Sigmoid colon (tissue), 6 donors: ENCODE measurements at regions not wholly inside any gene's neighbourhood (a gene's known extent, or its start where the extent isn't known, plus 50 kb on each side); places are given as distances from the start of the nearest gene placed in this dataset.

Experiments used
- DNase-seq: peaks from one replicate; pipeline ENCODE4 v3.0.0-alpha.2; 2019
- H3K27ac ChIP-seq, 4 donors: fragments of 200-600 bp; sonication (generic); one replicate each; pipeline ENCODE4 v1.5.1; 2016 to 2019; ENCODE audit warnings: mild to moderate bottlenecking in 1 of 4
- H3K27me3 ChIP-seq, 3 donors: fragments of 200-600 bp; sonication (generic); one replicate each; pipeline ENCODE4 v1.5.1; 2019; ENCODE audit warnings: mild to moderate bottlenecking in 1 of 3
- H3K36me3 ChIP-seq, 4 donors: fragments of 200-600 bp; sonication (generic); one replicate each; pipeline ENCODE4 v1.5.1; 2016 to 2019
- H3K4me1 ChIP-seq, 4 donors: fragments of 200-600 bp; sonication (generic); one replicate each; pipeline ENCODE4 v1.5.1; 2017 to 2019
- H3K4me3 ChIP-seq, 4 donors: fragments of 200-600 bp; sonication (generic); one replicate each; pipeline ENCODE4 v1.5.1; 2017 to 2019; ENCODE audit warnings: mild to moderate bottlenecking in 2 of 4, moderate library complexity in 1 of 4
- H3K9me3 ChIP-seq, 4 donors: fragments of 200-600 bp in 3 of 4; sonication (generic) in 3 of 4; one replicate each; pipeline versions ENCODE4 v1.5.1 to v1.6.1; 2013 to 2019
- EP300 ChIP-seq, 4 donors: sonication (generic); formaldehyde crosslinking; IDR thresholded peaks; one replicate each; pipeline ENCODE4 v1.6.1; 2017; ENCODE audit warnings: antibody characterized with exemption in 4 of 4
- POLR2A ChIP-seq, 2 donors: fragments of 450-650 bp; IDR thresholded peaks; one replicate each; pipeline ENCODE4 v1.6.1; 2016; ENCODE audit warnings: antibody characterized with exemption in 2 of 2, mild to moderate bottlenecking in 2 of 2, moderate library complexity in 2 of 2
- POLR2AphosphoS5 ChIP-seq, 4 donors: sonication (generic); formaldehyde crosslinking; IDR thresholded peaks; one replicate each; pipeline ENCODE4 v1.6.1; 2017; ENCODE audit warnings: antibody characterized with exemption in 4 of 4
- WGBS, 2 donors: extraction: QIAGEN DNeasy Blood & Tissue Kit; methylation state at CpG; one replicate each; pipeline ENCODE4 v1.1.7; 2013; 5-methylcytosine and 5-hydroxymethylcytosine counted together
- intact Hi-C: fragments of 100-400 bp; cut with DNase I; formaldehyde crosslinking; loops from one replicate; pipeline ENCODE4 v1.15.1; 2023
- TF ChIP-seq, protein P1 (sequence below), 4 experiments: fragments of 450-650 bp in 3 of 4; fragments of 200-600 bp in 1 of 4; IDR thresholded peaks; one replicate each; pipeline ENCODE4 v1.5.1; 2016 to 2019; ENCODE audit warnings: antibody characterized with exemption in 4 of 4, mild to moderate bottlenecking in 3 of 4, moderate library complexity in 2 of 4
- donor health status: healthy with polysubstance abuse.
- donor health status: healthy.

DNA sequence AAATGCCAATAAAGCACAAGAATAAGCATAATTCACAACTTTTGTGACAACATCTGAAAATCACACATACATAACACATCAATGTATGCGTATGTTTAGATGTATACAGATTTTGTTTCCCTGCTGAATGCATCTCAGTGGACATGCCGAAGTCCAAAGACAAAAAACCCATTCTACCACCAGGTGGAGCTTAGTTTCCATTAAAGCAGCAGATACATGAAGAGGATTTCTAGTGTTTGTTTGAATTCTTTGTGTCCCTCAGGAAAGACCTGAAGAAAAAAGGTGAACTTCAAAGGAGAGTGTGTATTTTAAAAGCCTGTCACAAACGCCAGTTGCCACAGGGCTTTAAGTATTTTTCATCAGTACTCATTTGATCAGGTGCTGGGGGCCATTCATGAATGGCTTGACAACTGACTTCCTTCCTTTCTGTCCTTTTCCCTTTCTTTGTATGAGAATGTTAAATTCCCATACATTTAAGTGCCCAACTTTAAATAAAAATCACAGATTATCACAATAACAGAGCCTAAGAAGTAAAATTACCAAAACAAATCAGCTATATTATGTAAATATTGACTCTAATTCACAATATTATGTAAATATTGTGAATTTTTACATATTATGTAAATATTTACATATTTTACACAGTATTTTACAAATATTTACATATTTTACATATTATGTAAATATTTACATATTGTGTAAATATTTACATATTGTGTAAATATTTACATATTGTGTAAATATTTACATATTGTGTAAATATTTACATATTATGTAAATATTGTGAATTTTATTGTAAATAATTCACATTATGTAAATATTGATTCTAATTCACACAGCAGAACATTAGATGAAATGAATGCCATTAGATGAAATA, 343.0 kb downstream of the CRPPA start:
- H3K4me3 ChIP-seq: no peak overlapping the region
- TF ChIP-seq EP300 (IDR thresholded peaks at IDR 0.05) (no peak), POLR2A (IDR thresholded peaks at IDR 0.05) (no peak), POLR2AphosphoS5 (IDR thresholded peaks at IDR 0.05) (no peak)
- TF ChIP-seq, protein P1, sequence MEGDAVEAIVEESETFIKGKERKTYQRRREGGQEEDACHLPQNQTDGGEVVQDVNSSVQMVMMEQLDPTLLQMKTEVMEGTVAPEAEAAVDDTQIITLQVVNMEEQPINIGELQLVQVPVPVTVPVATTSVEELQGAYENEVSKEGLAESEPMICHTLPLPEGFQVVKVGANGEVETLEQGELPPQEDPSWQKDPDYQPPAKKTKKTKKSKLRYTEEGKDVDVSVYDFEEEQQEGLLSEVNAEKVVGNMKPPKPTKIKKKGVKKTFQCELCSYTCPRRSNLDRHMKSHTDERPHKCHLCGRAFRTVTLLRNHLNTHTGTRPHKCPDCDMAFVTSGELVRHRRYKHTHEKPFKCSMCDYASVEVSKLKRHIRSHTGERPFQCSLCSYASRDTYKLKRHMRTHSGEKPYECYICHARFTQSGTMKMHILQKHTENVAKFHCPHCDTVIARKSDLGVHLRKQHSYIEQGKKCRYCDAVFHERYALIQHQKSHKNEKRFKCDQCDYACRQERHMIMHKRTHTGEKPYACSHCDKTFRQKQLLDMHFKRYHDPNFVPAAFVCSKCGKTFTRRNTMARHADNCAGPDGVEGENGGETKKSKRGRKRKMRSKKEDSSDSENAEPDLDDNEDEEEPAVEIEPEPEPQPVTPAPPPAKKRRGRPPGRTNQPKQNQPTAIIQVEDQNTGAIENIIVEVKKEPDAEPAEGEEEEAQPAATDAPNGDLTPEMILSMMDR (IDR thresholded peaks at IDR 0.05): peak; percentile 21 to 69 (median 66)
- intact Hi-C loops: loop anchor here (2.0 to 10.0 kb wide), 5 partner anchors 334 to 1364 kb away; no protein-coding TSS in a partner anchor
- H3K4me1 ChIP-seq: no peaks in the 10 kb centered on the region
- no peak for DNase-seq
- no peaks in the 10 kb centered on the region for H3K9me3 ChIP-seq
- no peaks in the 10 kb centered on the region for H3K27me3 ChIP-seq
- H3K27ac ChIP-seq: no peak overlapping the region
- H3K36me3 ChIP-seq: no peaks in the 10 kb centered on the region
- 14 to 38% methylated on average over 3 of the region's 3 CpGs for WGBS, 2 donors

DNA sequence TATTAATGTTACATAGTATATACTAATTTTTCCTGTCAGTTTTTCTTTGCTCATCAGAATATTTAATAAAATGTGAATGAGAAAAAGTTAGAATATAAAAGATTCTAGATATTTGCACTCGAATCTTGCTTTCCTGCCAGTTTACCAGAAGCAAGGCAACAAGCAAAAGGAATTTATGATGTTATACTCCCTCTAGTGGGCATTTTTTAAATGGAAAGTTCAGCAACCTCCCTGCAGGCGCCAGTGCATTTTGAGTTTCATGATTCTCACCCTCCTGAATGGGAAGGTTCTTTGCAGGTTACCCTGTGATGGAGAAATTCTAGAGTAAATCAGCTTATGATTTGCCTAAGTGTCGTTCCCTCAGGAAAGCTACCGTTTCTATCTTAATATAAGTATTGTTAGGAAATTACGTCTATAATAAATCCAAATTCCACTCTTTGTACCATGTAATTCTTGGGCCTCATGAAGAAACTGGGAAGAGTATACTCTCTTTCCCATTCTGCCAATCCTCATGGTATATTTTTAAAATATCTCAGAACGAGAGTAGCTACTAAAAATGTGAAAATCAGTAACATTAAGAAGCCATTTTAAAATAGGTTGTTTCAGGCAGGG, 350.0 kb downstream of the CRPPA start:
- H3K4me1 ChIP-seq: peaks cover 0 to 20% (median 9%) of the 10 kb centered on the region in 4 donors
- no peak for DNase-seq
- H3K27me3 ChIP-seq: no peaks in the 10 kb centered on the region
- intact Hi-C loops: loop anchor here (5.0 to 10.0 kb wide), 4 partner anchors 347 to 1357 kb away; no protein-coding TSS in a partner anchor
- H3K27ac ChIP-seq: no peak overlapping the region
- no peaks in the 10 kb centered on the region for H3K9me3 ChIP-seq
- no peak overlapping the region for H3K4me3 ChIP-seq
- WGBS, 2 donors: 22 to 27% methylated on average over 6 of the region's 6 CpGs
- no peaks in the 10 kb centered on the region for H3K36me3 ChIP-seq
- no peak for TF ChIP-seq EP300 (IDR thresholded peaks at IDR 0.05)
- no peak for TF ChIP-seq POLR2AphosphoS5 (IDR thresholded peaks at IDR 0.05)
- TF ChIP-seq POLR2A (IDR thresholded peaks at IDR 0.05): no peak
- TF ChIP-seq, protein P1 (IDR thresholded peaks at IDR 0.05): peak; percentile 69 to 94 (median 85)

GRCh38 chr7:16070806-16071205, 350.5 kb downstream of the CRPPA start:
- TF ChIP-seq POLR2A (IDR thresholded peaks at IDR 0.05): no peak
- Histone ChIP-seq H3K27ac (no peak overlapping the region), H3K4me3 (no peak overlapping the region), H3K36me3 (no peaks in the 10 kb centered on the region), H3K9me3 (no peaks in the 10 kb centered on the region), H3K27me3 (no peaks in the 10 kb centered on the region), H3K4me1 (peaks cover 0 to 23% (median 14%) of the 10 kb centered on the region in 4 donors)
- WGBS, 2 donors: 70 to 85% methylated on average over 3 of the region's 3 CpGs
- intact Hi-C loops: loop anchor here (5.0 to 10.0 kb wide), 4 partner anchors 346 to 1356 kb away; no protein-coding TSS in a partner anchor
- DNase-seq: no peak

GRCh38 chr7:16069998-16070397, 351.3 kb downstream of the CRPPA start:
- no peaks in the 10 kb centered on the region for H3K27me3 ChIP-seq
- no peaks in the 10 kb centered on the region for H3K36me3 ChIP-seq
- no peaks in the 10 kb centered on the region for H3K9me3 ChIP-seq
- H3K4me3 ChIP-seq: no peak overlapping the region
- intact Hi-C loops: loop anchor here (5.0 to 10.0 kb wide), 4 partner anchors 345 to 1355 kb away; no protein-coding TSS in a partner anchor
- WGBS, 2 donors: 27 to 67% methylated on average over 5 of the region's 5 CpGs
- H3K4me1 ChIP-seq: peaks cover 0 to 23% (median 15%) of the 10 kb centered on the region in 4 donors
- DNase-seq: no peak
- no peak overlapping the region for H3K27ac ChIP-seq
- TF ChIP-seq POLR2A (IDR thresholded peaks at IDR 0.05) (no peak), POLR2AphosphoS5 (IDR thresholded peaks at IDR 0.05) (no peak), EP300 (IDR thresholded peaks at IDR 0.05) (no peak)
- TF ChIP-seq, protein P1 (IDR thresholded peaks at IDR 0.05): no peak

DNA sequence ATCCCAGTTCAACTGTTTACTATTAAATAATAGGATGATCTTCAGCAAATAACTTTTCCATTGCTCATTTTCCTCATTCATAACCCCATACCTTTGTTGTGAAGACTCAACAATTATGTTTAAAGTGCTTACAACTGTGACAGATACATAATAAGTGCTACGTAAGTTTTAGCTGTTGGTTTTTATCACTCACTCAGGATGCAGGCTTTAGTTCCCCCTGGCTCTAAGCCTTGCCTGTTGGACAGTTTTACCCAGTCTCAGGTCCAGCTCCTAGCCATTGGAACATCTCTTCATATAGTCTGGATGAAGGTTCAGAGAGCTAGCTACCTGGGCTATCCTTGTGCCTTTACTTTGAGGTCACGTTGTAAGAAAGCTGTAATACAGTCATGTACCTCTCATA, 353.2 kb downstream of the CRPPA start:
- no peak overlapping the region for H3K4me3 ChIP-seq
- 91 to 92% methylated on average over 2 of the region's 2 CpGs for WGBS, 2 donors
- no peaks in the 10 kb centered on the region for H3K27me3 ChIP-seq
- intact Hi-C loops: no loop called here
- no peaks in the 10 kb centered on the region for H3K9me3 ChIP-seq
- TF ChIP-seq, protein P1 (IDR thresholded peaks at IDR 0.05): no peak
- TF ChIP-seq POLR2A (IDR thresholded peaks at IDR 0.05): no peak
- no peak for TF ChIP-seq EP300 (IDR thresholded peaks at IDR 0.05)
- no peak for TF ChIP-seq POLR2AphosphoS5 (IDR thresholded peaks at IDR 0.05)
- DNase-seq: no peak
- peaks cover 0 to 23% (median 15%) of the 10 kb centered on the region in 4 donors for H3K4me1 ChIP-seq
- peak overlapping the region in 2 of 4 donors; percentile 46 to 65 for H3K27ac ChIP-seq
- H3K36me3 ChIP-seq: no peaks in the 10 kb centered on the region
